SK-N-SH treated with all-trans-retinoic acid at 6 μM for 48 hours (cell line): ENCODE measurements at regions not wholly inside any gene's neighbourhood (a gene's known extent, or its start where the extent isn't known, plus 50 kb on each side); places are given as distances from the start of the nearest gene placed in this dataset.

ENCODE experiments used
- ARNTL ChIP-seq: fragments of 450-650 bp; formaldehyde crosslinking; IDR thresholded peaks from 2 replicates; pipeline ENCODE4 v1.5.0; 2020; ENCODE audit warnings: low read depth, mild to moderate bottlenecking, moderate library complexity, borderline replicate concordance
- CREB5 ChIP-seq: fragments of 250-450 bp; sonication (Bioruptor Pico); IDR thresholded peaks from 2 replicates; pipeline ENCODE4 v1.5.1; 2020; ENCODE audit warnings: low read depth, mild to moderate bottlenecking, moderate library complexity
- CSDC2 ChIP-seq: fragments of 250-450 bp; sonication (Bioruptor Pico); IDR thresholded peaks from 2 replicates; pipeline ENCODE4 v1.5.0; 2020; ENCODE audit warnings: mild to moderate bottlenecking, moderate library complexity
- OSR1 ChIP-seq: fragments of 250-450 bp; sonication (Bioruptor Pico); IDR thresholded peaks from 2 replicates; pipeline ENCODE4 v1.8.0; 2022; ENCODE audit warnings: moderate library complexity, mild to moderate bottlenecking, inconsistent platforms
- PATZ1 ChIP-seq: fragments of 250-450 bp; sonication (Bioruptor Pico); IDR thresholded peaks from 2 replicates; pipeline ENCODE4 v1.8.0; 2020; ENCODE audit warnings: mild to moderate bottlenecking, moderate library complexity, borderline replicate concordance
- POU6F1 ChIP-seq: fragments of 250-450 bp; sonication (Bioruptor Pico); IDR thresholded peaks from 2 replicates; pipeline ENCODE4 v1.8.0; 2021; ENCODE audit warnings: low read depth, mild to moderate bottlenecking, moderate library complexity, borderline replicate concordance
- PPARA ChIP-seq: fragments of 250-450 bp; sonication (Bioruptor Pico); IDR thresholded peaks from 2 replicates; pipeline ENCODE4 v1.5.0; 2020; ENCODE audit warnings: mild to moderate bottlenecking, borderline replicate concordance
- SNAI2 ChIP-seq: fragments of 250-450 bp; sonication (Bioruptor Pico); IDR thresholded peaks from 2 replicates; pipeline ENCODE4 v1.5.0; 2020; ENCODE audit warnings: mild to moderate bottlenecking, moderate library complexity
- TOX ChIP-seq: fragments of 250-450 bp; sonication (Bioruptor Pico); IDR thresholded peaks from 2 replicates; pipeline ENCODE4 v1.8.0; 2021; ENCODE audit warnings: mild to moderate bottlenecking, moderate library complexity, borderline replicate concordance
- TSHZ2 ChIP-seq: fragments of 250-450 bp; sonication (Bioruptor Pico); IDR thresholded peaks from 2 replicates; pipeline ENCODE4 v1.5.0; 2020; ENCODE audit warnings: mild to moderate bottlenecking, moderate library complexity
- ZFP3 ChIP-seq: fragments of 250-450 bp; sonication (Bioruptor Pico); IDR thresholded peaks from 2 replicates; pipeline ENCODE4 v1.5.0; 2020; ENCODE audit warnings: mild to moderate bottlenecking, moderate library complexity
- ZFP30 ChIP-seq: fragments of 450-650 bp; formaldehyde crosslinking; IDR thresholded peaks from 2 replicates; pipeline ENCODE4 v1.5.0; 2022; ENCODE audit warnings: mild to moderate bottlenecking, moderate library complexity
- ZNF70 ChIP-seq: fragments of 450-650 bp; formaldehyde crosslinking; IDR thresholded peaks from 2 replicates; pipeline ENCODE4 v1.5.0; 2020; ENCODE audit warnings: mild to moderate bottlenecking, moderate library complexity

- TF ChIP-seq ZFP30 (CRISPR knock-in tag) (no peak), CSDC2 (CRISPR knock-in tag) (no peak), POU6F1 (CRISPR knock-in tag) (no peak), SNAI2 (no peak), ZFP3 (CRISPR knock-in tag) (no peak), ZNF70 (CRISPR knock-in tag) (no peak), PPARA (no peak), CREB5 (CRISPR knock-in tag) (no peak), ARNTL (CRISPR knock-in tag) (no peak), TSHZ2 (CRISPR knock-in tag) (no peak), TOX (CRISPR knock-in tag) (no peak), PATZ1 (CRISPR knock-in tag) (no peak), OSR1 (CRISPR knock-in tag) (no peak)
Observed at GRCh38 chr2:8505311-8505920, 176.4 kb upstream of the ID2 start.
